A673 (cell line): ENCODE measurements at regions not wholly inside any gene's neighbourhood (a gene's known extent, or its start where the extent isn't known, plus 50 kb on each side); places are given as distances from the start of the nearest gene placed in this dataset.

Experiments
- CTCF ChIP-seq: fragments of 300-800, 200-600 bp; sonication (generic); conservative IDR thresholded peaks from 2 replicates; pipeline ENCODE4 v1.5.1; 2017; ENCODE audit warnings: low read depth, mild to moderate bottlenecking, antibody characterized with exemption, low read length, moderate library complexity, mixed read lengths
- EZH2 ChIP-seq: fragments of 200-600 bp; sonication (generic); IDR thresholded peaks from 2 replicates; pipeline ENCODE4 v1.6.1; 2017; ENCODE audit warnings: borderline replicate concordance, low read depth, mild to moderate bottlenecking, mixed read lengths, antibody characterized with exemption, low read length; ENCODE audit not compliant: poor library complexity, severe bottlenecking

GRCh38 chr12:46105735-46106134 is 115.4 kb upstream of the SCAF11 start:
- TF ChIP-seq CTCF (no peak), EZH2 (no peak)
